ENCODE measurements at regions not wholly inside any gene's neighbourhood (a gene's known extent, or its start where the extent isn't known, plus 50 kb on each side); places are given as distances from the start of the nearest gene placed in this dataset.

GRCh38 chr3:72658466-72659100 lies 189.7 kb downstream of the SHQ1 start:
- no peaks in the 10 kb centered on the region for H3K36me3 ChIP-seq

GRCh38 chr3:72657666-72658065 lies 190.6 kb downstream of the SHQ1 start:
- Histone ChIP-seq H3K4me1 (peaks cover 21% of the 10 kb centered on the region), H3K4me3 (ENCODE audit: low read depth, low read length) (no peak overlapping the region), H3K9me3 (no peaks in the 10 kb centered on the region), H3K36me3 (no peaks in the 10 kb centered on the region), H3K27me3 (no peaks in the 10 kb centered on the region)
- DNase-seq: no peak
- TF ChIP-seq CTCF (IDR thresholded peaks at IDR 0.05; ENCODE audit: low read depth, low read length): no peak

More at GRCh38 chr3:72658466-72659100, 189.7 kb downstream of the SHQ1 start:
- no peak for DNase-seq
- Histone ChIP-seq H3K4me1 (peaks cover 21% of the 10 kb centered on the region), H3K4me3 (ENCODE audit: low read depth, low read length) (no peak overlapping the region), H3K9me3 (no peaks in the 10 kb centered on the region), H3K27me3 (no peaks in the 10 kb centered on the region)
- TF ChIP-seq CTCF (IDR thresholded peaks at IDR 0.05; ENCODE audit: low read depth, low read length): no peak

GRCh38 chr3:72655723-72656122 lies 192.5 kb downstream of the SHQ1 start:
- Histone ChIP-seq H3K4me1 (peaks cover 16% of the 10 kb centered on the region), H3K9me3 (no peaks in the 10 kb centered on the region), H3K4me3 (ENCODE audit: low read depth, low read length) (no peak overlapping the region), H3K27me3 (no peaks in the 10 kb centered on the region), H3K36me3 (no peaks in the 10 kb centered on the region)
- no peak for DNase-seq
- peak; percentile 34 for TF ChIP-seq CTCF (IDR thresholded peaks at IDR 0.05; ENCODE audit: low read depth, low read length)

- no peak overlapping the region for H3K4me3 ChIP-seq (ENCODE audit: low read depth, low read length)
- no peaks in the 10 kb centered on the region for H3K27me3 ChIP-seq
These were observed 193.1 kb downstream of the SHQ1 start for GRCh38 chr3:72655131-72655551.

GRCh38 chr3:72652395-72652794 lies 195.8 kb downstream of the SHQ1 start:
- Histone ChIP-seq H3K9me3 (no peaks in the 10 kb centered on the region), H3K36me3 (no peaks in the 10 kb centered on the region)
- no peak for DNase-seq

More at GRCh38 chr3:72655131-72655551, 193.1 kb downstream of the SHQ1 start:
- Histone ChIP-seq H3K36me3 (no peaks in the 10 kb centered on the region), H3K9me3 (no peaks in the 10 kb centered on the region), H3K4me1 (peaks cover 11% of the 10 kb centered on the region)
- DNase-seq: no peak
- TF ChIP-seq CTCF (IDR thresholded peaks at IDR 0.05; ENCODE audit: low read depth, low read length): no peak

More at GRCh38 chr3:72652395-72652794, 195.8 kb downstream of the SHQ1 start:
- H3K4me1 ChIP-seq: no peaks in the 10 kb centered on the region
- TF ChIP-seq CTCF (IDR thresholded peaks at IDR 0.05; ENCODE audit: low read depth, low read length): no peak
- H3K4me3 ChIP-seq (ENCODE audit: low read depth, low read length): no peak overlapping the region
- no peaks in the 10 kb centered on the region for H3K27me3 ChIP-seq

Data from BE2C (cell line).